SK-N-SH (cell line): ENCODE measurements at regions not wholly inside any gene's neighbourhood (a gene's known extent, or its start where the extent isn't known, plus 50 kb on each side); places are given as distances from the start of the nearest gene placed in this dataset.

Experiments used
- CTCF ChIA-PET: fragments of 300-600, 350-600 bp; formaldehyde crosslinking; extraction: SDS; loops from one replicate; lab custom pipeline; 2021; lab: Yijun Ruan, JAX
- POLR2A ChIA-PET: fragments of 350-600 bp; sonication (Branson Sonifier 250); formaldehyde crosslinking; extraction: SDS; loops from one replicate; lab custom pipeline; 2020; ENCODE audit warnings: antibody characterized with exemption, inconsistent platforms; lab: Yijun Ruan, JAX
- DNase-seq: peaks from one replicate; pipeline ENCODE4 v3.0.0; 2012
- H2AFZ ChIP-seq: fragments of 200-600 bp; sonication (generic); 2 replicates; pipeline ENCODE4 v1.8.1; 2016; ENCODE audit warnings: antibody characterized with exemption, mild to moderate bottlenecking, low read depth
- H3F3A ChIP-seq: fragments of 200-600 bp; sonication (generic); replicated peaks from 2 replicates; pipeline ENCODE3; 2016; ENCODE audit warnings: antibody characterized with exemption, mild to moderate bottlenecking; ENCODE audit not compliant: insufficient read depth
- H3K27ac ChIP-seq, 2 experiments: fragments of 200-500 bp in 1 of 2; fragments of 200-600 bp in 1 of 2; sonication (Bioruptor generic) in 1 of 2; sonication (generic), shearing (Covaris generic) in 1 of 2; 2 replicates each; pipeline versions ENCODE4 v1.5.1 to v1.6.1; 2014 to 2016; ENCODE audit warnings: low read depth in 2 of 2, inconsistent platforms in 1 of 2, low read length in 1 of 2, mild to moderate bottlenecking in 1 of 2, mixed read lengths in 1 of 2
- H3K27me3 ChIP-seq: fragments of 200-600 bp; sonication (generic), shearing (Covaris generic); 2 replicates; pipeline ENCODE4 v1.6.1; 2016; ENCODE audit warnings: mixed run types; ENCODE audit not compliant: insufficient read depth
- H3K36me3 ChIP-seq, 2 experiments: fragments of 200-500 bp in 1 of 2; fragments of 200-600 bp in 1 of 2; sonication (Bioruptor generic) in 1 of 2; sonication (generic) in 1 of 2; replicated peaks in 1 of 2; 2 replicates each; pipeline versions ENCODE3 to v1.5.1; 2014 to 2016; ENCODE audit warnings: low read length in 1 of 2, mild to moderate bottlenecking in 1 of 2; ENCODE audit not compliant: insufficient read depth in 2 of 2, control insufficient read depth in 1 of 2
- H3K4me1 ChIP-seq, 2 experiments: fragments of 200-500 bp in 1 of 2; fragments of 200-600 bp in 1 of 2; sonication (Bioruptor generic) in 1 of 2; sonication (generic), shearing (Covaris generic) in 1 of 2; 2 replicates each; pipeline versions ENCODE4 v1.5.1 to v1.6.1; 2014 to 2016; ENCODE audit warnings: low read depth in 1 of 2, low read length in 1 of 2, mixed run types in 1 of 2; ENCODE audit not compliant: insufficient read depth in 2 of 2, control insufficient read depth in 1 of 2
- H3K4me2 ChIP-seq: fragments of 200-600 bp; sonication (generic), shearing (Covaris generic); 2 replicates; pipeline ENCODE4 v1.6.1; 2017; ENCODE audit warnings: mixed run types
- H3K4me3 ChIP-seq, 2 experiments: fragments of 200-500 bp in 1 of 2; fragments of 200-600 bp in 1 of 2; sonication (Bioruptor generic) in 1 of 2; sonication (generic), shearing (Covaris generic) in 1 of 2; 2 replicates each; pipeline versions ENCODE4 v1.5.1 to v1.8.1; 2014 to 2016; ENCODE audit warnings: low read depth in 2 of 2, inconsistent platforms in 1 of 2, low read length in 1 of 2, mild to moderate bottlenecking in 1 of 2, mixed read lengths in 1 of 2, moderate library complexity in 1 of 2
- H3K79me2 ChIP-seq: fragments of 200-600 bp; sonication (generic); 2 replicates; pipeline ENCODE4 v1.8.1; 2017; ENCODE audit warnings: mild to moderate bottlenecking; ENCODE audit not compliant: insufficient read depth
- H3K9ac ChIP-seq: fragments of 200-600 bp; sonication (generic); 2 replicates; pipeline ENCODE4 v1.6.1; 2017; ENCODE audit warnings: mixed run types
- H3K9me2 ChIP-seq: fragments of 200-600 bp; sonication (generic); 2 replicates; pipeline ENCODE4 v1.6.1; 2017; ENCODE audit warnings: mixed run types
- H3K9me3 ChIP-seq: fragments of 200-600 bp; sonication (generic); 2 replicates; pipeline ENCODE4 v1.6.1; 2017; ENCODE audit warnings: mixed run types, mild to moderate bottlenecking, moderate library complexity
- H4K20me1 ChIP-seq: fragments of 200-600 bp; sonication (generic); 2 replicates; pipeline ENCODE4 v1.6.1; 2017; ENCODE audit warnings: mild to moderate bottlenecking, mixed run types; ENCODE audit not compliant: insufficient read depth
- ELF1 ChIP-seq: IDR thresholded peaks from 2 replicates; pipeline ENCODE4 v1.4.0; 2012
- EZH2phosphoT487 ChIP-seq: fragments of 200-600 bp; sonication (generic); IDR thresholded peaks from 2 replicates; pipeline ENCODE4 v1.6.1; 2017; ENCODE audit warnings: low read depth, mixed run types, mild to moderate bottlenecking, antibody characterized with exemption, moderate library complexity, borderline replicate concordance
- FOXJ3 ChIP-seq: sonication (generic); formaldehyde crosslinking; IDR thresholded peaks from 2 replicates; pipeline ENCODE4 v1.5.1; 2020; ENCODE audit warnings: mild to moderate bottlenecking, missing genetic modification reagents
- FOXM1 ChIP-seq: IDR thresholded peaks from 2 replicates; pipeline ENCODE4 v1.4.0; 2012; ENCODE audit warnings: low read depth, mild to moderate bottlenecking
- GABPA ChIP-seq: IDR thresholded peaks from 2 replicates; pipeline ENCODE4 v1.4.0; 2012; ENCODE audit warnings: low read depth, mild to moderate bottlenecking
- GATA2 ChIP-seq: sonication (generic); formaldehyde crosslinking; IDR thresholded peaks from 2 replicates; pipeline ENCODE4 v1.5.0; 2020; ENCODE audit warnings: mild to moderate bottlenecking, missing genetic modification reagents
- IRF3 ChIP-seq: fragments of 150-350 bp; IDR thresholded peaks from 2 replicates; pipeline ENCODE4 v1.6.1; 2016; ENCODE audit warnings: mild to moderate bottlenecking, low read depth, low read length
- MAX ChIP-seq: IDR thresholded peaks from 2 replicates; pipeline ENCODE4 v1.4.0; 2012; ENCODE audit warnings: low read depth
- MEF2A ChIP-seq: IDR thresholded peaks from 2 replicates; pipeline ENCODE4 v1.4.0; 2012; ENCODE audit warnings: low read depth, borderline replicate concordance
- MXI1 ChIP-seq: IDR thresholded peaks from 2 replicates; pipeline ENCODE4 v1.6.1; 2012; ENCODE audit warnings: mild to moderate bottlenecking, low read depth, low read length, improper control_type of control experiment
- NFIC ChIP-seq: IDR thresholded peaks from 2 replicates; pipeline ENCODE4 v1.4.0; 2012; ENCODE audit warnings: borderline replicate concordance
- NRF1 ChIP-seq: IDR thresholded peaks from 2 replicates; pipeline ENCODE4 v1.6.1; 2012; ENCODE audit warnings: low read depth, mild to moderate bottlenecking, low read length
- POLR2AphosphoS5 ChIP-seq: IDR thresholded peaks from 2 replicates; pipeline ENCODE4 v1.6.1; 2012; ENCODE audit warnings: low read depth, low read length
- REST ChIP-seq: IDR thresholded peaks from 2 replicates; pipeline ENCODE4 v1.6.1; 2012; ENCODE audit warnings: mild to moderate bottlenecking, low read depth, low read length, moderate library complexity
- SIN3A ChIP-seq: IDR thresholded peaks from 2 replicates; pipeline ENCODE4 v1.6.1; 2012; ENCODE audit warnings: low read depth, mild to moderate bottlenecking, low read length, moderate library complexity, borderline replicate concordance
- TAF1 ChIP-seq: IDR thresholded peaks from 2 replicates; pipeline ENCODE4 v1.6.1; 2012; ENCODE audit warnings: low read depth, mild to moderate bottlenecking, low read length, moderate library complexity, borderline replicate concordance
- TCF12 ChIP-seq: IDR thresholded peaks from 2 replicates; pipeline ENCODE4 v1.4.0; 2012
- TEAD4 ChIP-seq: IDR thresholded peaks from 2 replicates; pipeline ENCODE4 v1.4.0; 2012; ENCODE audit warnings: mild to moderate bottlenecking, borderline replicate concordance; ENCODE audit not compliant: insufficient read depth
- YY1 ChIP-seq: IDR thresholded peaks from 2 replicates; pipeline ENCODE4 v1.4.0; 2012; ENCODE audit warnings: low read depth, mild to moderate bottlenecking

- H3F3A ChIP-seq = no peaks in the 10 kb centered on the region
- no peaks in the 10 kb centered on the region for H3K9me2 ChIP-seq
- no peaks in the 10 kb centered on the region for H4K20me1 ChIP-seq
- ChIA-PET POLR2A (no interaction called here), CTCF (no interaction called here)
- H3K4me3 ChIP-seq = no peak overlapping the region
- no peak overlapping the region for H3K9ac ChIP-seq
- no peak overlapping the region for H3K4me2 ChIP-seq
- TF ChIP-seq MAX = no peak
- no peak for TF ChIP-seq EZH2phosphoT487
- no peak for TF ChIP-seq TAF1
- no peak for TF ChIP-seq MEF2A
- no peak for TF ChIP-seq FOXJ3 (CRISPR knock-in tag)
- no peak for TF ChIP-seq NRF1
- no peak for TF ChIP-seq TEAD4
- no peak for TF ChIP-seq GABPA
- TF ChIP-seq POLR2AphosphoS5 = no peak
- TF ChIP-seq TCF12 = no peak
- TF ChIP-seq GATA2 (CRISPR knock-in tag) = no peak
- TF ChIP-seq MXI1 = no peak
- TF ChIP-seq NFIC = no peak
- TF ChIP-seq IRF3 = no peak
- no peak for TF ChIP-seq FOXM1
- no peak for TF ChIP-seq ELF1
- TF ChIP-seq REST = no peak
- no peak for TF ChIP-seq YY1
- no peak for TF ChIP-seq SIN3A
- H3K27ac ChIP-seq = no peak overlapping the region
- no peak overlapping the region for H2AFZ ChIP-seq
- no peaks in the 10 kb centered on the region for H3K79me2 ChIP-seq
- DNase-seq = no peak
- no peaks in the 10 kb centered on the region for H3K4me1 ChIP-seq
- no peaks in the 10 kb centered on the region; the same call in 1 of the 2 replicates for H3K9me3 ChIP-seq
- no peaks in the 10 kb centered on the region for H3K27me3 ChIP-seq
- no peaks in the 10 kb centered on the region for H3K36me3 ChIP-seq
These were observed 177.9 kb upstream of the FUT9 start for GRCh38 chr6:95837890-95838289.
